Activated naive CD8-positive, alpha-beta T cell (primary cell): ENCODE measurements at regions not wholly inside any gene's neighbourhood (a gene's known extent, or its start where the extent isn't known, plus 50 kb on each side); places are given as distances from the start of the nearest gene placed in this dataset.

Experiments
- H3K27ac Mint-ChIP-seq: one replicate; pipeline ENCODE4 v1.8.0; 2021; ENCODE audit warnings: mixed read lengths
- H3K27me3 Mint-ChIP-seq: one replicate; pipeline ENCODE4 v1.8.0; 2021; ENCODE audit warnings: mixed read lengths
- H3K36me3 Mint-ChIP-seq: one replicate; pipeline ENCODE4 v1.8.0; 2021; ENCODE audit warnings: mixed read lengths
- H3K4me1 Mint-ChIP-seq: one replicate; pipeline ENCODE4 v1.8.0; 2021; ENCODE audit warnings: low read depth, mixed read lengths
- H3K4me3 Mint-ChIP-seq: one replicate; pipeline ENCODE4 v1.8.0; 2021; ENCODE audit warnings: mild to moderate bottlenecking, mixed read lengths
- H3K9me3 Mint-ChIP-seq: one replicate; pipeline ENCODE4 v1.8.0; 2021; ENCODE audit warnings: low read depth, mixed read lengths

DNA sequence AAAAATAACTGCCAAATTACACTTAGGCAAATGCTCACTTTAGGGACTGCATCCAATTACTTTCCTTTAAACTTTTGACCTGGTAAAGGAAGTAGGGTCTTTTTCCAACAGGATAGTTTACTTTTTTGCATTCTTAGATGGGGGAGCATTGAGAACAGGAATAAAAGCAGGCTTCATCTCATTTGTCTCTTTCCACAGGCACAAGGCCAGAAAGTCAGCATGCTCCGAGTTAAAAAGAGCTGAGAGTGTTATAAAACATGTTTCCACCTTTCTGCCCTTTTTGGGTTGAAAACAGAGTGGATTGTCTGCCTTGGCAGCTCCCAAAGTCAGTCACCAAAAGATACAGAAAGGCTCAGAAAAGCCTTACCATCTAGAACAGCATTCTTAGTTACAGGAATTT lies 404.9 kb upstream of the ALCAM start:
- Mint-ChIP-seq H3K36me3 (no peaks in the 10 kb centered on the region), H3K9me3 (no peaks in the 10 kb centered on the region), H3K27ac (no peak overlapping the region), H3K27me3 (no peaks in the 10 kb centered on the region), H3K4me1 (no peaks in the 10 kb centered on the region), H3K4me3 (no peak overlapping the region)

- Mint-ChIP-seq H3K27ac (no peak overlapping the region), H3K9me3 (peaks cover 6% of the 10 kb centered on the region), H3K36me3 (no peaks in the 10 kb centered on the region), H3K4me3 (no peak overlapping the region), H3K4me1 (no peaks in the 10 kb centered on the region), H3K27me3 (no peaks in the 10 kb centered on the region)
Observed at GRCh38 chr3:104974316-104974715, 392.4 kb upstream of the ALCAM start.

GRCh38 chr3:104977719-104978118 lies 389.0 kb upstream of the ALCAM start:
- Mint-ChIP-seq H3K4me3 (no peak overlapping the region), H3K9me3 (peaks cover 6% of the 10 kb centered on the region), H3K27ac (no peak overlapping the region), H3K36me3 (no peaks in the 10 kb centered on the region), H3K4me1 (no peaks in the 10 kb centered on the region), H3K27me3 (peaks cover 2% of the 10 kb centered on the region)

DNA sequence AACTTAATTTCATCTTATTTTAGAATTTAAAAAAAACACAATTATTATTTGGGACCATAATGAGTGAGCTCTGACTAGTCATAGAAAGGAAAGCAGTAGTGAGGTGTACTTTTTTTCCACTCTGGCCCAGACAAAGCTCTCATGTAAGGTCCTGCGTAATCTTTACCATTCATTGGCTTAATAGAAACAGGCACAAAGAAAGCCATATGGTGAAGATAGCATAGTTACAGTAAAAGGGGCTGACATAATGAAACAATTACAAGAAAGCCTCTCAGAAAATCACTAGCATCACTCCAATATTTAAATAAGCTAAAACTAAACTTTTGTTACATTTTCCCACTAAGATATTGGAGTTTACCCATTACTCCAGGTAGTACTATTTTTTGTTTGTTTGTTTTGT lies 384.6 kb upstream of the ALCAM start:
- no peaks in the 10 kb centered on the region for H3K36me3 Mint-ChIP-seq
- H3K27me3 Mint-ChIP-seq: peaks cover 2% of the 10 kb centered on the region
- H3K27ac Mint-ChIP-seq: no peak overlapping the region
- no peaks in the 10 kb centered on the region for H3K9me3 Mint-ChIP-seq
- H3K4me3 Mint-ChIP-seq: no peak overlapping the region
- no peaks in the 10 kb centered on the region for H3K4me1 Mint-ChIP-seq

GRCh38 chr3:104987859-104988258 lies 378.9 kb upstream of the ALCAM start:
- Mint-ChIP-seq H3K27me3 (no peaks in the 10 kb centered on the region), H3K9me3 (no peaks in the 10 kb centered on the region), H3K27ac (no peak overlapping the region), H3K36me3 (no peaks in the 10 kb centered on the region), H3K4me3 (no peak overlapping the region), H3K4me1 (no peaks in the 10 kb centered on the region)

DNA sequence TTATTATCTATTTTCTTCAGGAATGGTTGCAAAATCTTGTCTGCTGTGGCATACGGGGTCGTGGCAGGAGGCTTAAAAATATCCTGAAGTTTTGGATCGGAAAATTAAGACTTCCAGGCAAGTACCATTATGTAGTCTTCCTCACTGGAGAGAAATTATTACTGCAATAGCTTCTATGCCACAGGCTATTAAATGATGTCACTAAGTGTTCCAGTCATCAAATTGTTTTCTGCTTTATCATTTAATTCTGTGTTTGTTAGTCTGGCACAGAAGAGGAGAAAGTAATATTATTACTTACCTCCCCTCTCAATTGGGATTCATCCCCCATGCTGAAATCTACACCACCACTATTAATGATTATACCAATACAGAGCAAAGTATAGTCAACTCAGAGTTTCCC lies 378.2 kb upstream of the ALCAM start:
- Mint-ChIP-seq H3K27me3 (no peaks in the 10 kb centered on the region), H3K4me1 (no peaks in the 10 kb centered on the region), H3K27ac (no peak overlapping the region)

GRCh38 chr3:104989878-104990277 lies 376.8 kb upstream of the ALCAM start:
- Mint-ChIP-seq H3K36me3 (no peaks in the 10 kb centered on the region), H3K4me3 (no peak overlapping the region), H3K27me3 (no peaks in the 10 kb centered on the region), H3K27ac (no peak overlapping the region), H3K9me3 (no peaks in the 10 kb centered on the region), H3K4me1 (no peaks in the 10 kb centered on the region)

More for the DNA sequence above, 378.2 kb upstream of the ALCAM start:
- H3K36me3 Mint-ChIP-seq: no peaks in the 10 kb centered on the region
- H3K9me3 Mint-ChIP-seq: no peaks in the 10 kb centered on the region
- H3K4me3 Mint-ChIP-seq: no peak overlapping the region

- Mint-ChIP-seq H3K27ac (no peak overlapping the region), H3K4me1 (no peaks in the 10 kb centered on the region), H3K9me3 (no peaks in the 10 kb centered on the region), H3K36me3 (no peaks in the 10 kb centered on the region), H3K27me3 (peaks cover 2% of the 10 kb centered on the region), H3K4me3 (no peak overlapping the region)
Observed at GRCh38 chr3:104990758-104991157, 376.0 kb upstream of the ALCAM start.

DNA sequence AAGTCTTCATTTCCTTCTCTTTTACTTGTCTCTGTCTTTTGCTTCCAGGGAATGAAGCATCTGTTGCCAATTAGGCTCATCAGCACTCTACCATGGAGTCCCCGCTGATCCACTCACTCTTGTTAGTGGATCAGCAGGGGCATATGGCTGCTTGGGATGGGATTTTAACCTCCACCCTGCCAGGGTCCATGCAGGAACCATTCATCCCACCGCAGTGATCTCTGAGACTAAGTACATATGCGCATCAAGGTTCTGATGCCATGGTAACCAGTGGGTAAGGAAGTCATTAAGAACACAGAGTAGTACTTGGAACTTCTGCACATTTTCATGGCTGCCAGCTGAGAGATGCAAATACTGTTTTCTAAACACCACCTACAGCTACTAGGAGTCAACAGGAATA lies 374.0 kb upstream of the ALCAM start:
- H3K27ac Mint-ChIP-seq: no peak overlapping the region
- no peak overlapping the region for H3K4me3 Mint-ChIP-seq
- H3K27me3 Mint-ChIP-seq: peaks cover 2% of the 10 kb centered on the region
- no peaks in the 10 kb centered on the region for H3K9me3 Mint-ChIP-seq
- H3K36me3 Mint-ChIP-seq: no peaks in the 10 kb centered on the region
- no peaks in the 10 kb centered on the region for H3K4me1 Mint-ChIP-seq

DNA sequence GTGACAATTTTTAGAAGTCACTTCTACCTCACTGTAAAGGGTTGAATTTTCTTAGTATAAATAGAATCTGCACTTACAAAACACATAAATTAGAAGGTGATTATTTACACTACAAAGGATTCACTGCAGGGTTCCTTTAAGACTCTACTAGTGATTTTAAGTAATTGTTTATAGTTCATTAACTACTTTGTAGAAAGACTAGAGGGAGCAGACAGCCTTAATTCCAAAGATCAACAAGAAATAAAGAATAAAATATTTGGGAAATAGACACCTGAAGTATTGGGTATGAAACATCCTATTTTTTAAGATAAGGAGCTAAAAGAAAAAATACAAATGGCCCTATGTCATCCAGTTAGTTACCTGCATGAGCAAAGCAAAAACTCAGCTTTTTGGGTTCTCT lies 360.5 kb upstream of the ALCAM start:
- Mint-ChIP-seq H3K36me3 (no peaks in the 10 kb centered on the region), H3K27me3 (no peaks in the 10 kb centered on the region), H3K4me3 (no peak overlapping the region), H3K9me3 (peaks cover 4% of the 10 kb centered on the region), H3K4me1 (no peaks in the 10 kb centered on the region), H3K27ac (no peak overlapping the region)

DNA sequence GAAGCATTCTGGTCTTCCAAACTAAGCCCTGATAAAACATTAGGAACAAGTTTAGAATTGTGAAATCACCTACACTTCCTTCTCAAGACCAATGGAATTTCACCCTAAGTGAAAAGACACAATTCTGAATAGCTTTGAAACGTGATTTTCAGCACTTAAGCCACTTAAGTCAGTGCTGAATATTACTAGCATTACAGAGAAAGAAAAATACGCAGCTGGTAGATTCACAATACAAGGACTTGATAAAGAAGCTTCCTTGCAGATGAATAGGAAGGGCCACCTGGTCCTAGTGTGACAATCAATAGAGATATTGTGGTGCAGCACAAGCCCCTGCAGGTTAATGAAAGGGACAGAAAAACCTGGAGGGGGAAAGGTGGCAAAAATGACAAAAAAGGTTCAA lies 353.1 kb upstream of the ALCAM start:
- Mint-ChIP-seq H3K27me3 (peaks cover 1% of the 10 kb centered on the region), H3K27ac (no peak overlapping the region), H3K36me3 (no peaks in the 10 kb centered on the region), H3K9me3 (peaks cover 4% of the 10 kb centered on the region), H3K4me1 (no peaks in the 10 kb centered on the region), H3K4me3 (no peak overlapping the region)

GRCh38 chr3:105014631-105015030 lies 352.1 kb upstream of the ALCAM start:
- Mint-ChIP-seq H3K27ac (no peak overlapping the region), H3K4me3 (no peak overlapping the region), H3K4me1 (no peaks in the 10 kb centered on the region), H3K9me3 (peaks cover under 1% of the 10 kb centered on the region), H3K27me3 (peaks cover 1% of the 10 kb centered on the region), H3K36me3 (no peaks in the 10 kb centered on the region)

GRCh38 chr3:105022813-105023212 lies 343.9 kb upstream of the ALCAM start:
- H3K4me3 Mint-ChIP-seq: no peak overlapping the region
- no peak overlapping the region for H3K27ac Mint-ChIP-seq
- H3K36me3 Mint-ChIP-seq: no peaks in the 10 kb centered on the region
- no peaks in the 10 kb centered on the region for H3K27me3 Mint-ChIP-seq
- H3K4me1 Mint-ChIP-seq: no peaks in the 10 kb centered on the region
- no peaks in the 10 kb centered on the region for H3K9me3 Mint-ChIP-seq

- Mint-ChIP-seq H3K27ac (no peak overlapping the region), H3K4me1 (no peaks in the 10 kb centered on the region), H3K9me3 (no peaks in the 10 kb centered on the region), H3K27me3 (no peaks in the 10 kb centered on the region), H3K36me3 (no peaks in the 10 kb centered on the region), H3K4me3 (no peak overlapping the region)
Observed at GRCh38 chr3:105030211-105030610, 336.5 kb upstream of the ALCAM start.

GRCh38 chr3:105032541-105032940 lies 334.2 kb upstream of the ALCAM start:
- H3K27me3 Mint-ChIP-seq: no peaks in the 10 kb centered on the region
- H3K27ac Mint-ChIP-seq: no peak overlapping the region
- H3K4me1 Mint-ChIP-seq: no peaks in the 10 kb centered on the region
- no peaks in the 10 kb centered on the region for H3K9me3 Mint-ChIP-seq
- no peaks in the 10 kb centered on the region for H3K36me3 Mint-ChIP-seq
- no peak overlapping the region for H3K4me3 Mint-ChIP-seq

GRCh38 chr3:105033081-105033480 lies 333.6 kb upstream of the ALCAM start:
- H3K9me3 Mint-ChIP-seq: no peaks in the 10 kb centered on the region
- no peaks in the 10 kb centered on the region for H3K36me3 Mint-ChIP-seq
- no peaks in the 10 kb centered on the region for H3K27me3 Mint-ChIP-seq
- H3K27ac Mint-ChIP-seq: no peak overlapping the region
- no peak overlapping the region for H3K4me3 Mint-ChIP-seq
- H3K4me1 Mint-ChIP-seq: no peaks in the 10 kb centered on the region

- Mint-ChIP-seq H3K4me1 (no peaks in the 10 kb centered on the region), H3K27me3 (no peaks in the 10 kb centered on the region), H3K4me3 (no peak overlapping the region), H3K27ac (no peak overlapping the region), H3K36me3 (no peaks in the 10 kb centered on the region), H3K9me3 (no peaks in the 10 kb centered on the region)
Observed at GRCh38 chr3:105039004-105039403, 327.7 kb upstream of the ALCAM start.
